22Rv1 (cell line): ENCODE measurements at regions not wholly inside any gene's neighbourhood (a gene's known extent, or its start where the extent isn't known, plus 50 kb on each side); places are given as distances from the start of the nearest gene placed in this dataset.

ENCODE experiments used
- H3K27ac ChIP-seq: fragments of 450-650 bp; 2 replicates; pipeline ENCODE4 v1.5.1; 2017
- ZFX ChIP-seq: fragments of 450-650 bp; IDR thresholded peaks from 2 replicates; pipeline ENCODE4 v1.6.1; 2017; ENCODE audit warnings: antibody characterized with exemption, borderline replicate concordance
- TF ChIP-seq, protein P1 (sequence below): fragments of 450-650 bp; IDR thresholded peaks from 2 replicates; pipeline ENCODE4 v1.5.1; 2017; ENCODE audit warnings: mild to moderate bottlenecking

DNA sequence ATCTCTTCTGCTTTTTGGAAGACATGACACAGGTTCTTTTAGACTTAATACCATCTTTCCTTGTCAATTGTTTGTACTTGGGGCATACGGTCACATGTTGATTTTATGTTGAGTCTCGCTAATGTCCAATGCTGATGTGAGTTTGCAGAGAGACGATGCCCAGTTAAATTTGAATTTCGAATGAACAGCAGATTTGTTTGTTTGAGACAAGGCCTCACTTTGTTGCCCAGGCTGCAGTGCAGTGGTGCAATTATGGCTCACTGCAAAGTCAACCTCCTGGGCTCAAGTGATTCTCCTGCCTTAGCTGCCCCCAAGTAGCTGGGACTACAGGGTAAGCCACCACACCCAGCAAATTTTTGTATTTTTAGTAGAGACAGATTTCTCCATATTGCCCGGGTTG, 473.5 kb downstream of the RIT2 start:
- no peak overlapping the region for H3K27ac ChIP-seq
- TF ChIP-seq, protein P1, sequence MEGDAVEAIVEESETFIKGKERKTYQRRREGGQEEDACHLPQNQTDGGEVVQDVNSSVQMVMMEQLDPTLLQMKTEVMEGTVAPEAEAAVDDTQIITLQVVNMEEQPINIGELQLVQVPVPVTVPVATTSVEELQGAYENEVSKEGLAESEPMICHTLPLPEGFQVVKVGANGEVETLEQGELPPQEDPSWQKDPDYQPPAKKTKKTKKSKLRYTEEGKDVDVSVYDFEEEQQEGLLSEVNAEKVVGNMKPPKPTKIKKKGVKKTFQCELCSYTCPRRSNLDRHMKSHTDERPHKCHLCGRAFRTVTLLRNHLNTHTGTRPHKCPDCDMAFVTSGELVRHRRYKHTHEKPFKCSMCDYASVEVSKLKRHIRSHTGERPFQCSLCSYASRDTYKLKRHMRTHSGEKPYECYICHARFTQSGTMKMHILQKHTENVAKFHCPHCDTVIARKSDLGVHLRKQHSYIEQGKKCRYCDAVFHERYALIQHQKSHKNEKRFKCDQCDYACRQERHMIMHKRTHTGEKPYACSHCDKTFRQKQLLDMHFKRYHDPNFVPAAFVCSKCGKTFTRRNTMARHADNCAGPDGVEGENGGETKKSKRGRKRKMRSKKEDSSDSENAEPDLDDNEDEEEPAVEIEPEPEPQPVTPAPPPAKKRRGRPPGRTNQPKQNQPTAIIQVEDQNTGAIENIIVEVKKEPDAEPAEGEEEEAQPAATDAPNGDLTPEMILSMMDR, result no peak
- no peak for TF ChIP-seq ZFX

DNA sequence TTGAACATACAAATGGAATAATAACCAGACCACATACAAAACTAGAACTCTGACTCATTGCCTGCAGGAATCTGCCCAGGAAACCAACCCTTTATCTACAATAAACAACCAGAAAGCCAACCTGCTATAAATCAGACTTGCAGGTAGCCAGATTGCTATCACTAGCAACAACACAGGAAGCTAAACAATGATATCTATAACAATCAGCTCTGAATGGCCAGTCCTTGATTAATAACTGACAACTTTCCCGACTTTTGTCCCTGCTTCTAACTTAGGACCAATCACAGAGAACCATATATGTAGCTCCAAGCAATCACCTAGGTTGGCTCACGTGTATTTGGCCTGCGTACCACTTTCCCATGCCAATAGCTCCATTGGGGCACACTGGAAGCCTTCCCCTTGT, 470.8 kb downstream of the RIT2 start:
- TF ChIP-seq, protein P1, result no peak
- TF ChIP-seq ZFX, result no peak
- peak overlapping the region; percentile 66 for H3K27ac ChIP-seq

DNA sequence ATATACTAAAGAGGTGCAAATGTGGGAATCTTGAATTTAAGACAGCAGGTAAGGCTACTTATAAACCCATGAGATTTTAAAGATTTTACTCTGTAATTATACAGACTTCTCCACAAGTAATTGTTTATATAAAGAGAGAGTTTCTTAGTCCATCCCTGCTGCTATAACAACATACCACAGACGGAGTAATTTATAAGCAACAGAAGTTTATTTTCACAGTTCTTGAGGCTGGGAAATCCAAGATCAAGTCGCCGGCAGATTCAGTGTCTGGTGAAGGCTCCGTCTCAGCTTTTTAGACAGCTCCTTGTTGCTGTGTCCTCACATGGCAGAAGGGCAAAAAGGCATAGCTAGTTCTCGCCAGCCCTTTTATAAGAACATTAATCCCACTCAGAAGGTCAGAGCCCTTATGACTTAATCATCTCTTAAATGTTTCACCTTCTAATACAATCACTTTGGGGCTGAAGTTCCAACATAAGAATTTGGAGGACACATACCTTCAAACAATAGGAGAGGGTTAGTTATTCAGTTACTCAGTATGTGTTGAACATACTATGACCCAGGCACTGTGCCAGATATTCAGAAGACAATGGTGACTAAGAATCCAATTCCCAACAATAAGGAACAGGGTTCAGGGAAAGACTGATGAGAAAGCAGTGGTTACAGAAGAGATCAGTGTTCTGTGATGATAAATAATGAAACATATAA, 466.0 kb downstream of the RIT2 start:
- TF ChIP-seq, protein P1, result no peak
- TF ChIP-seq ZFX, result no peak
- H3K27ac ChIP-seq, result no peak overlapping the region

DNA sequence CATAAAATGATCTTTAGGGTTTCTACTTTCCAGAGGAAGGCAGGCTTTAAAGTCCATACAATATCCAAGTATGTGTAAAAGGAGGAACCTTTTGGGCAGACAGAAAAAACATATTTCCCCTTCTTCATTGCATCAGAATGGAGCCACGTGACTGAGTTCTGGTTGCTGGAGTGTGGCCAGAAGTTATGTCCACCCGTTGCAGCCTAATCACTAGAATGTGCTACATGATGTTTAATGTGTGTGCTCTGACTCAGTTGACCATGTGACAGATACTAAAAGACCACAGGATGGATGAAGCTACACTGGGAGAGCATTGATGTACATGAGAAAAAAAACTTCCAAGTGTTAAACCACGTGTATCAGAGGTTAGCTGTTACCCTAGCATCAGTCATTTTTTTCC, 460.9 kb downstream of the RIT2 start:
- H3K27ac ChIP-seq, result no peak overlapping the region
- TF ChIP-seq ZFX, result no peak
- TF ChIP-seq, protein P1, result no peak

DNA sequence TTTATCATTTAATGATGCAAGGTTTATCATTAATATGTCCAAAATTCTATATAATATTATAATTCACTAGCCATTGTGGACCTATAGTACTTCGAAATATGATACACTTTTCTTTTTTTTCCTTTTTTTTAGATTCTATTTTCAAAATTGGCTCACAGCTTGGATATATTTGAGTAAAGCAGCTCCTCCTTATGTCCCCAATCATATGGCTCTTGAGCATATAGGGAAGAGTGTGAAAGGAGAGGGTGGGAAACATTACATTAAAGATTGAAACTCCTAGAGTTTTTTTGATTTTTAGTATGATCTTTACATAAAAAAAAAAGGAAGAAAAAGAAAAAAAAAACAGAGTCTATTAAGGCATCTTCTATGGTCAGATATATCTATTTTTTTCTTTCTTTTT, 457.9 kb downstream of the RIT2 start:
- no peak overlapping the region for H3K27ac ChIP-seq
- no peak for TF ChIP-seq ZFX
- TF ChIP-seq, protein P1, result no peak

DNA sequence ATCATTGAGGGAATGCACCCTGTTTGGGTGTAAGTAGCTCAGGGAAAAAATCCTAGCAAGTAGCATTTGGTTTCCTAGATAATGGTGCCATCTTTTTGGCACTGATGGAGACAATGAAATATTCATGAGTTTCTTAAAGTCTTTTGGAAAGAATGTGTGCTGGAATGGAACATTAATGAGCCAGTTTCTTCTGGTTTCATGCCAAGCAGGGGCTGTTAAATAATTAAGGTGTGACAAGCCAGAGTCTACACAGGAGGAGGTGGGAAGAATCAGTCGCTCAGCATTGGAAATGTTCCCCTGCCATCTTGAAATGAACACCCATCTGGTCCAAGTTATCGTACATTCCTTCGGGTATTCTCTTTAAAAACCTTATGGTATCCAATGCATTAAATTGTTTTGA, 457.3 kb downstream of the RIT2 start:
- no peak overlapping the region for H3K27ac ChIP-seq
- TF ChIP-seq ZFX, result no peak
- TF ChIP-seq, protein P1, result no peak

DNA sequence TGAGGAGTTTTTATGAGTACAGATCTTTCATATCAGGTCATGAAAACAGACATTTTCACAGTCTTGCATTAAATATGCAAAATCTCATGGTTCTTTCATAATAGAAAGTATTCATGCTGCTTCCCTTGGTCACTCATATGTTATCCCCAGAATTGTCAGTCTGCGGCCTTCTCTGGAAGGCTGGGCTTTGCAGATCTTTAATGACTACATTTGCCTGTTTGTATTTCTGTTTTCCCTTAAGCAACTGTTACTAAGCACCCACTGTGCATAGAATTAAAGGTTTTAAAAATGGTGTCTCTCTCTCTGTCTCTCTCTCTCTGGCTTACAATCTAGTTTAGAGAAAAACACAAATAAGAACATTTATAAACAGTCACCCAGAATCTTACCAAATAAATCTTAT, 456.3 kb downstream of the RIT2 start:
- H3K27ac ChIP-seq, result no peak overlapping the region
- no peak for TF ChIP-seq ZFX
- TF ChIP-seq, protein P1, result no peak
